NCI-H510A treated with DMSO at 0.1 percent for 48 hours (cell line): ENCODE measurements at regions not wholly inside any gene's neighbourhood (a gene's known extent, or its start where the extent isn't known, plus 50 kb on each side); places are given as distances from the start of the nearest gene placed in this dataset.
"Not testable (repeated sequence)": the region's sequence is repeated elsewhere in the genome, so short reads cannot be mapped to it uniquely, and the experiment has no call there.

Experiments
- DNase-seq: peaks from one replicate; lab custom pipeline; 2025; lab: John Stamatoyannopoulos, UW

DNA sequence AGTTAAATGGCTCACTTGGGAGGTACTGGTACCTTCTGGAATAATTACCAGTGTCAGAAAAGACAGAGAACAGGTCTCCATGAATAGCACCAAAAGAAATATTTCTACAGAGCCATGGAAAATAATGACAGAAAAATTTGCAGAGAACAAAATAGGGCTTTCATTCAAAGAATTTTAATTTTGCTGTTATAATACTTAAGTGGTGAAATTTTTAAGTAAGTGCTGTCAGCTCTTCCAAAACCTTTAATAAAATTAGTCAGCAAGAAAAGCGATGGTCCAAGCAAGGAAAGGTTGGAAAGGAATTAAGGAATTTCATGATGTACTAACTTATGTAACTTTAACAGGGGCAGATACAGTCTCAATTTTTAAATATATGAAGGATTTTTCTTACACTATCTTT lies 359.2 kb downstream of the NR2F1-AS1 start:
- DNase-seq: no peak

DNA sequence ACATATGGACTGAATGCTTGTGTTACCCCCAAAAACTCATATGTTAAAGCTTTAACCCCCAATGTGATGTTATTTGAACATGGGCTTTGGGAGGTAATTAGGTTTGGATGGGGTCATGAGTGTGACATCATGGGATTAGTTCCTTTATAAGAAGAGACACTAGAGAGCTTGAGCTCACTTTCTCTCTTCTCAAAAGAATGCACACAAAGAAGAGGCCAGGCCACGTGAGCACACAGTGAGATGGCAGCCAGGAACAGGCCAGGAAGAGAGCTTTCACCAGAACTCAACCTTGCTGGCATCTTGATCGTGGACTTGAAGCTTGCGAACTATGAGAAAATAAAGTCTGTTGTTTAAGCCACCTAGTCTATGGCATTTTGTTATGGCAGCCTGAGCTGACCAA lies 360.6 kb downstream of the NR2F1-AS1 start:
- no peak for DNase-seq

DNA sequence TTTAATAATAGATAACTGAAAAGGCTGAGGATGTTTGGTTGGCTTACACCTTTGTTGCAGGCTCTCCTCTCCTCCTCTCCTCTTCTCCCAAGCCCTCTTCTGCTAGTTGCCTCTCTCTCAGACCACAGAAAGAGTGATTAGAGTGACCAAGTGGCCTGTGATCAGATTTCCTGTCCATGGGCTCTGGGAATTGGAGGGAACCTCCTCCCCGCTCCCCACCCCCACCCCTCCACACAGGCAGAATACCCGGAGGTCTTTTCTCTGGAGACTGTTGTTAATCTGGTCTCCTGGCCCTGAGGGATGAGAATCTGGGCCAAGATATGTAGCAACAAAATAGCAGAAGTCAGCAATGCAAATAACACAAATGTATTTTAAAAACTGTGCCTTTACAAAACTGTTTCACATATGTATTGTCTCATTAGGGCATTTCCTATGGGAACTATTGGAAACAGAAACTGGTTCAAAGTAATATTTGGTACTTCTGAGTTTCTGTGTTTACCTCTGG lies 361.3 kb downstream of the NR2F1-AS1 start:
- DNase-seq: no peak

DNA sequence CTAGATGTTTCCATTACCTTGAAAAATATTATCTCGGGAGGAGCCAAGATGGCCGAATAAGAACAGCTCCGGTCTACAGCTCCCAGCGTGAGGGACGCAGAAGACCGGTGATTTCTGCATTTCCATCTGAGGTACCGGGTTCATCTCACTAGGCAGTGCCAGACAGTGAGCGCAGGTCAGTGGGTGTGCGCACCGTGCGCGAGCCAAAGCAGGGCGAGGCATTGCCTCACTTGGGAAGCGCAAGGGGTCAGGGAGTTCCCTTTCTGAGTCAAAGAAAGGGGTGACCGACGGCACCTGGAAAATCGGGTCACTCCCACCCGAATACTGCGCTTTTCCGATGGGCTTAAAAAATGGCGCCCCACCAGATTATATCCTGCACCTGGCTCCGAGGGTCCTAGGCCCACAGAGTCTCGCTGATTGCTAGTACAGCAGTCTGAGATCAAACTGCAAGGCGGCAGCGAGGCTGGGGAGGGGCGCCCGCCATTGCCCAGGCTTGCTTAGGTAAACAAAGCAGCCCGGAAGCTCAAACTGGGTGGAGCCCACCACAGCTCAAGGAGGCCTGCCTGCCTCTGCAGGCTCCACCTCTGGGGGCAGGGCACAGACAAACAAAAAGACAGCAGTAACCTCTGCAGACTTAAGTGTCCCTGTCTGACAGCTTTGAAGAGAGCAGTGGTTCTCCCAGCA lies 367.8 kb downstream of the NR2F1-AS1 start:
- not testable (repeated sequence) for DNase-seq

DNA sequence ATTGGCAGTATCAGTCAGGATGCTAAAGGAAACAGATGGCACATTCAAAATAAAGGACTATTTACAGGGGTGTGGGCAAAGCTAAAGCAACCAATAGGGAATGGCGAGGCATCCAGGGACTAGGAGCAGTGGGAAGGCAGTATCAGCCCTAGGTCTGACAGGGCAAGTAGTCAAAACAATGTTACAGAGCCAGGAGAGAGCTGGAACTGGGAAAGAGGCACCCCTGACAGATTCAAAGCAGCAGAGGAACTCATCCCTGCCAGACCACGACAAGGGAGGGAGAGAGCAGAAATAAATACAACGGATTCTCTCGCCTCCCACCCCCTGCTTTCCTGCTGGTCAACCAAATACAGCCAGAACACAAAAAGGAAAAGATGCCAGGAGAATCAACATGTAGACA lies 371.5 kb downstream of the NR2F1-AS1 start:
- DNase-seq: no peak

DNA sequence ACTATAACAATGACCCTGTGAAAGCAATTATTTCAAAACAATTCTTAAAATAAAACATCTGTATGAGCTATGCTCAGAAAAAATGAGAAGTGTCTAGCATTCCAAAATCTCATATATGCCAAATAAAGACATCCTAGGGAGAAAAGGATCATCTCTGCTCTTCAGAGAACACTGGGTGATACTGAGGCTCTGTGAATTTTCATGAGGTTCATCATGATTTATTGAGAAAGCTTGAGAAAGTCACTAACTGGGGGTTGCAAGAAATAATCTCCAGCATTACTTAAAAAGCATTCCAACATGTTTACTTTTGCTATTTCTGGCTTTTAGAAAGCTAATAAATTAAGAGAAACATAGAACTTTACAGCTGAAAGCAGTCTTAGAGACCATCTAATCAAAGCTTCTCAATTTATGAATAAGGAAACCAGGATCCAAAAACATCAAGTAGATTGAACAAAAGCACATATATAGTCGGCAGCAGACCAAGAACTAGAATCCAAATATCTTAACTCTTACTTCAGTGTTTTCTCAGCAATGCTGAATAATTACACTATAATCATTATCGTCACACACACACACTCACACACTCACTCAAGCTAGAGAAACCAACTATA lies 372.8 kb downstream of the NR2F1-AS1 start:
- no peak for DNase-seq

DNA sequence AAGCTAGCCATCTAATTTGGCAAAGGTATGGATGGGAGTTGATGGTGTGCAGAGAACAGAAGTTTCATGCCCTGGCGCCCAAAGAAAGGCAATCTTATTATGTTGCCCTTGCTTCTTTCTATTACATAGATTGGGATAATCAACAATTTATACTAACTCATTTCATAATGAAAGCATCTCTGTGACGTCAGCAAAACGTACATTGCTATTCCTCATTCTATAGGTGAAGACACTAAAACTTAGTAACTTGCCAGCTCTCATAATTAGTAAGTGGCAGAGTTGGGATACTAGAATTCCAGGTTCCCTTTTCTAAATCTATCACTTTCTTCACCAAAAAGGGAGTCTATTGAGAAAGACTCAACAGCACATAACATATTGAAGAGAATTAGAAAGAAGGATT lies 374.8 kb downstream of the NR2F1-AS1 start:
- DNase-seq: no peak

DNA sequence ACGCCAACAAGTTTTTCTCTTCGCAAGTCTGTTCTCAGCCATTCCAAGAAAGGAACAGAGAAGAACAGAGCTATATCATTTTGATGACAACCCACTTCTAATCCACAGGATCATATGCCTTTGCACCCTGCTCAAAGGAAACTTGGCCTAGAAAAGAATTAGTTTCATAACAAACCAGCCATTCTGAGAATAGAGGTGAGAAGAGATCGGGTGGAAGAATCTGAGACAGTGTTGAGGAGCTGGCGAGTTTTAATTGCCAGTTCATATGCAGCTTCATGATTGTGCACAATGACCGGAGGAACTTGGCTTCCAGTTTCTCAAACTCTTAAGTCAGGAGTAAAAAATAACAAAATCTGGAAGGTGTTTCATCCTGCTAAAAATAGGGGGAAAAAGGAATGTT lies 380.0 kb downstream of the NR2F1-AS1 start:
- DNase-seq: no peak

DNA sequence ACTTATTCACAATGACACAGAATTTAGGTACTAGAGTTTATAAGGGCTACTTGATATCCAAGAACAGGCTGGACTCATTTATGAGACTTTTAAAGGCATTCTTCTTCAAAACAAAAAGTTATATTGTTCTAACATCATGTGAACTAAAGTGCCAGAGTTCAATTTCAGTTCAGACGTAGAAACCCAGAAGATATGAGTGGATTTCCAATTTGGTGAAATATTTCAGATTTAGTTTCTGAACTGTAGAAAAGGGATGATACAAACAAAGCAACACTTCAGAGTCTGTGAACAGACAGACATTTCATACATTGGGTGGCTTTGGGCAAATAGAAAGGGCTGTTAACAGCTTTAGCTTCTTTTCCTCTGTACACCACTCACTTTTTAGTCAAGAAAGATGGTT lies 384.0 kb downstream of the NR2F1-AS1 start:
- DNase-seq: no peak

DNA sequence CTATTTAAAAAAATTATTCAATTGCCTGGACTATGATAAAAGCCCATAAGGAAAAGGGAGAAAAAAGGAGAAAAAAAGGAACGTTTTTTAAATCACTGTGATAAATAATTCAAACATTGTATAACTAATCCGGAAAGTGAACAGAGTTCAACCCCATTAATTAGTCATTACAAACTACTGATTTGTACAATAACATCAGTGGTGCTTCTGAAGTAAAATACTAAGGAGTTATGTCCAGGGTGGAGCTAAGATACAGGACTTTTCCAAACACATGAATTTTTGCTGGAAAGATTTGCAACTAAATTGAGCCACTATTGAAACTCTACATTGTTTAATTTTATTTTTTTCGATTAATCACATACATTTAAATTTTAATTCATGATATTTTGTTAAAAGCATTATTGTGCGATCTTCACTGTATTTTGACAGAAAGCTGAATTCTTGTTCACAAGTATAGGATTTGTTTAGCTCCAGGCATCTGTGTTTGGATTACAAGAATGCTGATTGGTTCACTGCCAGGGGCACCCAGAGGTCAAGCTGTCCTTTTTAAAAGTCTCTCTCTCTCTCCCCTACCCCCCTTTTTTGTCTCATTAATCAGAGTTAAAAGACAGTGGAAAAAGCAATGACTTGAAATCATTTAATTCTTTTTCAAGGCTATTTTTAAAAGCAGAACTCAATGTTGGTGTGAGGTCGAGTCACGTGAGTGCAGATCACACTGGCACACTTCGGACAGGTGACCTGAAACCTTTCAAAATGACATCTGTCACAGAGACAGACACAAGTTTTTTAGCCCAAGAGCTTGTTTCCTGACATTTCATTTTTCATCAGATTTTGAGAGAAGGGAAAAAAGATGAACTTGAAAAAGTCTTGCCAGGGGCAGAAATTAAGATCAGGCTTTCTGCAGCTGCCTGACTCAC lies 387.3 kb downstream of the NR2F1-AS1 start:
- DNase-seq: no peak

DNA sequence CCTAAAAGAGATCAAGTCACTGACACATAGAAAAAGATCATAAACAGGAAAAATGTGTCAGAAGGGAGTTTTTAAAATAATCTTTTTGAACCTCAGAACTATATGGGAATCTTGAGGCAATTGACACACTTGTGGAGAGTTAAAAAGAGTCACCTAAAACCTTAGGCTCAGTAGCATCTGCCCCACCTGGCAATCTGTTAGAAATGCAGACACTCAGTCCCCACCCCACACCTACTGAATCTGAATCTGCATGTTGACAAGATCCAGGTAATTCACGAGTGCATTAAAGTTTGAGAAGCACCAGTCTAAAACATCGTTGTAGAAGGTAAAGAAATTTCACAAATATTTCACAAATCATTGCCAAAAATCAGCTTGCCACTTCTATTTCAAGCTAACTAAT lies 388.3 kb downstream of the NR2F1-AS1 start:
- no peak for DNase-seq

DNA sequence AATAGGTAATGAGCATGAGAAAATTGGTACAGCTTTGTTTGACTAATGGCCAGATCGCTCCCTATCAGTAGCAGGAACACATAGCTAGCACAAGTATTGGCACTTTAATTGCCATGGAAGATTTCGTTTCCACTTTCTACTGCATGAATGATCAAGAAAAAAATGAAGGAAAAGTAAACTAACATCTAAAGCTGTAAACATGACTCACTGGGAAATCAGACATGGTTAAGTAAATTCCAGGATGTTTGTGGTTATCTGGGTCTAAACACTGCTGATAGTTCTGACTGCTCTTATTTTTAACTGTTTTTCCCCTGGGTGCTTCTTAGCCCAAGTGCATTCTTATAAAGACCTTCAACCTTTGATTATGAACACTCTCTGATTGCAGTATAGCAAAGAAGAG lies 388.9 kb downstream of the NR2F1-AS1 start:
- DNase-seq: no peak

DNA sequence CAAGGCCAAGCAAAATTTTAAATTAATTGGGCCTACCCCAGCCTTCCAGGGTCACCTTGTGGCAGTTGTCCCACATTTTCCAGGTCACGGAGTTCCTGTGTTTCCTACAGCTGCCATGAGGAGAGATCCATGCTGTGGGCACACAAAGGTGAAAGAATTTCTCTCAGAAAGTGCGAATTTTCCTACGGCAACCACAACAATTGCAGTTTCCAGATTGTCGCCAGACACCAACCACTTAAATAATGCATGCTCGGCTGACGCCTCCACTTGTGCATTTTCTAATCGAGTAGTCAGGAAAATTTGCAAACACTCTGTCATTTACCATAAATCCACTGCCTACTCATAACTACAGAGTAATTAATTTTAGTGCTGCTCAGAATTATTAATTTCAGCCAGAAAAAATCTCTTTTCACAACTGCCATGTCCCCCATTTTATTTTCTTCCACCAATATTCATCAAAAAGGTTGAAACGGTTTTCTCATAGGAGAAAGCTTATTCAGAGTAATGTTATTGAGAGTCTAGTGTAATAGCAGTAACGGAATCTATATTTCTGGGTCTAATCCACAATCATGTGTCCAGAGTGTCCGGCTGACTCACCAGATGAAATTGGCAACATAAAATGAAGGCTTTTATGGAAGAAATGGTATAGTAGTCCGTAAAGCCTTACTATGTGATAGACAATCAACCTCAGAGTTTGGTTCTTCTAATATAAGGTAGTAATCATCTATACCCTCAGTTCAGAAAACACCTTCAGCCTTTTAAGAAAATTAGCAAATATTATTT lies 389.8 kb downstream of the NR2F1-AS1 start:
- DNase-seq: no peak

DNA sequence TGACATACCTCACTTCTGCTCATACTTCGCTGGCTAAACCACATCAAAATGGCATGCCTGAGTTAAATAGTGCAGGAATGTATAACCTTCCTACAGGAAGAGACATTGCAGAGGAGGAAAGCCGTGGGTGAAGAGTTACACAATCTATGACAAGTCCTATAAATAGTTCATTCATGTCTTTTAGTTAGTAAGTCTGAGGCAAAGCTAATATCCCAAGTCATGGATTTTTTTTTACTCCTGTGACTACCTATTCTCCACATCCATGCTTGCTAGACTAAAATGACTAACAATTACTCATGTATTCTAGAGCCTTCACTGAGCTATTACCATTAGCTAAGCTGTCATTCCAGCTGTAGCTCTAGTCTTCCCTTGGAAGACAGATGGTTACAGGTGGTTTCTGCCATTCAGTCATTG lies 391.3 kb downstream of the NR2F1-AS1 start:
- DNase-seq: no peak

DNA sequence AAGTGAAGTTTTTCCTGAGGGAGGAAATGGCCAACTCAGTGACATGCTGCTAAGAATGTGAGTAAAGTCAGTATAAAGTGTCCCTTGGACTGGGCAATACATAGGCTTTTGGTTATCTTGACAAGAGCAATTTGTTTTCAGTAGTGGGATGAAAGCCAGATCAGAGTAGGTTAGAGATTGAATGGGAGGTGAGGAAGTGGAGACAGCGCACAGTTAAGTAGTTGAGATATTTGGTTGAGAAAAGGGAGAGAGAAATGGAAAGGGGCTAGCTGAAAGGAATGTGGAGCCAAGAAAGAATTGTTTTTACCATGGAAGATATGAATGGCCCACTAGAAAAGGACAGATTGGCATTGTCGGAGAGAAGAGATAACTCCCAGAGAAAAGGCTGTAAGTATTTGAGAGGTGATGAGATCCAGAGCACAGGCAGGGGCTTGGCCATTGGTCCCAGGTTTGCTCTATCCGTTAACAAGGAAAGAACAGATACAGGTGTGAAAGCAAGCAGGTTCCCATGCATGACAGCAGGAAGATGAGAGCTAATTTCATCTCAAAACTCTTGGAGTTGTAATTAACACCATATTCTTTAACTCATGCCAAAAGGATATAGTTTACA lies 392.0 kb downstream of the NR2F1-AS1 start:
- DNase-seq: no peak

DNA sequence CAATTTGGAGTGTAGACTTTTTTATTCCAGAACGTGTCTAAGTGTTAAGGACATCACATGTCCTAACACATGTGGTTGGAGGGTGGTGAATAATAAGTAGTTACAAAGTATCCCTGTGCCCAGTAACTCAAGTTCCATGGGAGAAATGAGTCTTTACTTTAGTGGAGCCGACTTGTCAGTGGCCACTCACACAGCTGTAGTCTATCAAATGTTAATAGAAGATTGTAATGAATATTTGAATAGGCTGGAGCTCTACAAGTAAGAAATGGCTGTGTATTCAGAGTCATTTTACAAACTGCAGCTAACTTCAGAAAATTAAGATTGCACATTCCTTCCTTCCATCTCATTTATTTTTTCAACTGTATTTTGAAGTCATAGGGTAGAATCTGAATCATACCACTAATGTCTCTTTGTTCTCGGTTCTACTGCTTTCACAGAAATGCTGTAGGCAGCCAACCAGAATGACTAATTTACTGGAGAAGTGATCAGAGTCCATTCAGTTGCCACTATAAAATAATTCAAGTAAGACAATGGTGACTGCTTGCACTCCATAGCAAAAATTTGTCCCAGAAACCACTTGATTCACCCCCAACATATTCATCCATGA lies 394.8 kb downstream of the NR2F1-AS1 start:
- no peak for DNase-seq

DNA sequence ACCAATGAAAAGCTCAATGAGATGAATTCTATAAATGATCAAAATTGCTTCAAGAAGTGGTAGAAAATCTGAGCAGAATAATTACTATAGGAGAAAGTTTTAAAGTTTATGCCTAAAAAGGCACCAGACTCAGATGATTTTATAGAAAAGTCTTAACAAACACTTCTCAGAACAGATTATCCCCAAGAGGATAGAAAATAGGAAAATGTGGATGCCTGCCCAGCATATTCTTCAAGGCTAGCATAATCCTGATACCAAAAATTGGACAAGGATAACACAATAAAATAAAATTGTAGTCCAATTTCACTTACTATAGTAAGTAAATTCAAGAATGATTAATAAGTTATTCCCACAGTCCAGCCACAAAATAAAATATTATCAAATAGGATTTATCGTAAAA lies 397.0 kb downstream of the NR2F1-AS1 start:
- no peak for DNase-seq

DNA sequence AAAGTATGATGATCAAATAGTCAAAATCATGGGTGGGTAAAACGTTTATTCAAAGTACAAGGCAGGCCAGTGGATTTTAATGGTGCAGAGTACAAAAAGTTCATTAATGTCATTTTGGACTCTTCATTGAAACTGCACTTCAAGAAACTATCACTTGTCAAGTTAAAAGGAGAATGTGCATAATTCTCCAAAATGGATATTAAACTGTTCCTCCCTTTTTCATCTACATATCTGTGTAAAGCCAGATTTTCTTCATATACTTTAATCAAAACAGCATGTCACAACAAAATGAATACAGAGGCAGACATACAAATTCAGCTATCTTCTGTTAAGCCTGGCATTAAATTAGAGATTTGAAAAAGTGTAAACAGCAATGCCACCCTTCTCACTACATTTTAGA lies 401.6 kb downstream of the NR2F1-AS1 start:
- no peak for DNase-seq

DNA sequence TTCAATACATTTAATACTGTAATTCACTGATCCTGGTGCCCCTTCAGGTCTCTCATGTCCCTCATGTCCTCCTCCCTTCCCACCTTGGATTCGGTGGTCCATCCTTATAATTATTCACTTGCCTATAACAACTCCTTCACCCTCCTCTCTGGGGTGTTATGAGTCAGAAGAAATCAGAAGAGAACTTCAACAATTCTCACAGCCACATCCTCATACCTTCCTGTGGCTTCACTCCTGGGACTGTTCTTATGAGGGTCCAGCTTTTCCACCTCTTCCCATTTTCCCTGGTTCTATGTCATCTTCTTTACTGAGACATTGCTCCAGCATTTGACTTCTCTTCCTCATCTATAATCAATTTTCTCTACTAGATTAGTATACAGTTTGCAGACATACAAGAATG lies 406.1 kb downstream of the NR2F1-AS1 start:
- DNase-seq: no peak

DNA sequence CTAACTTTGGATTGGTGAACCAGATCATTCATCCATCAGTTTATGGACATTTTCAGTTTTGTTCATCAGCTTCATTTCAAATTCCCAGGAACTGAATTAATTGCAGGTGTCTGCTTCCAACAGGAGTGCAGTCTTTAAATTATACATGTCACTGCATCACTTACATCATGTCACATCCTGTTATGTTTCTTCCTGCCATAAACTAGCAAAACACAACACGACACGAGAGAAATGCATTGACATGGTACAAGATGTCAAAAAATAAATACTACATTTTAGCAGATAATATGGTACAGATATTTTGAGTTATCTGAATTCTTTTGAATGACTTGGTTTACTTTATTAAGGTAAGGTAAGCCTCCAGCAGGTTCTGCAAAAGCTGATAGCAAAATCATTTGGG lies 415.5 kb downstream of the NR2F1-AS1 start:
- DNase-seq: no peak

DNA sequence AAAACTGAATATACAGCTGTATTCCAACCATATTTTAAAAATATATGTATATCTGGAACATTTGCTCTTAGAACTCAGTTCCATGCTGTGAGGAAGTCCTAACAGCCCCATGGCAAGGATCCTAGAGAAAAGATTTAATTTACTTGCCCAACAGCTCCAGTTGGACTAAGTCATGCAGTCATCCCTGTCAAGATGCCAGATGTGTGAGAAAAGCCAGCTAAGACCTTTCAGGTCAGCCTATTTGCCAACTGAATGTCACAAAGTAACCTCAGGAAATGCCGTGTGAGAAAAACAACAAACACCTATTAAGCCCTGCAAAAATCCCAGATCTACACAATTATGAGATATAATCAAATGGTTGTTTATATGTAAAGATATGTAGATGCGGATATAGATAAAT lies 416.3 kb downstream of the NR2F1-AS1 start:
- no peak for DNase-seq
